M059J (cell line): ENCODE measurements at regions not wholly inside any gene's neighbourhood (a gene's known extent, or its start where the extent isn't known, plus 50 kb on each side); places are given as distances from the start of the nearest gene placed in this dataset.

ENCODE experiments used
- DNase-seq: peaks from one replicate; pipeline ENCODE4 v3.0.0-alpha.2; 2012; ENCODE audit warnings: low read depth

- DNase-seq, result peak; percentile 54
Observed at GRCh38 chr15:91521996-91522395, 331.5 kb upstream of the SLCO3A1 start.

- DNase-seq, result peak; percentile 68
Observed at GRCh38 chr15:91522605-91523332, 330.7 kb upstream of the SLCO3A1 start.

DNA sequence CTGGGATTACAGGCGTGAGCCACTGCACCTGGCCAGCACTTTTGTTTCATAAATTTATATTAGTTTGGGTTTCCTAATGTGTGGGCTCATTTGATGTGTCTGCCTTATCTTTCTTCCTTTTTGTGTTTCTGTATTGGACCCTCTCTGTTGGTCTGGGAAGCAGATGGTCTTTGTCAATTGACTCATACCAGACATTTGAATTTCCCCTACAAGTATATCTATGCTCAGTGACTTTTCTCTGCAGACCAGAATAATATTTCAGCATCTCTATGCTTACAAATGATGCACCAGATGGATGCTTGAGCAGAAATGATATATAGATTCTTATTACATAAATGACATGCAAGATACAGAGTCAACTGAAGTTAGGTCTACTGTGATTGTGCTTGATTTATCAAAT is 329.9 kb upstream of the SLCO3A1 start:
- no peak for DNase-seq

- no peak for DNase-seq
Observed at GRCh38 chr15:91524534-91524933, 329.0 kb upstream of the SLCO3A1 start.

- no peak for DNase-seq
Observed at GRCh38 chr15:91525751-91526150, 327.8 kb upstream of the SLCO3A1 start.

DNA sequence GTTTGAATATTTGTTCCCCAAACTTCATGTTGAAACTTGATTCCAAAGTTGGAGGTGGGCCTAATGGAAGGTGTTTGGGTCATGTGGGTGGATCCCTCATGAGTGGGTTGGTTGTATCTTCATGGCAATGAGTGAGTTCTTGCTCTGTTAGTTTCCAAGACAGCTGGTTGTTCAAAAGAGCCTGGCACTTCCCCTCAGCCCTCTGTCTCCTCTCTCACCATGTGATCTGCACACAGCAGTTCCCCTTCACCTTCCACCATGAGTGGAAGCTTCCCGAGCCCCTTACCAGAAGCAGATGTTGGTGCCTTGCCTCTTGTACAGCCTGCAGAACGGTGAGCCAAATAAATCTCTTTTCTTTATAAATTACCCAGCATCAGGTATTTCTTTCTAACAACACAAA is 327.1 kb upstream of the SLCO3A1 start:
- DNase-seq, result no peak

GRCh38 chr15:91528801-91529200 is 324.7 kb upstream of the SLCO3A1 start:
- DNase-seq, result no peak

GRCh38 chr15:91529534-91529933 is 324.0 kb upstream of the SLCO3A1 start:
- no peak for DNase-seq

DNA sequence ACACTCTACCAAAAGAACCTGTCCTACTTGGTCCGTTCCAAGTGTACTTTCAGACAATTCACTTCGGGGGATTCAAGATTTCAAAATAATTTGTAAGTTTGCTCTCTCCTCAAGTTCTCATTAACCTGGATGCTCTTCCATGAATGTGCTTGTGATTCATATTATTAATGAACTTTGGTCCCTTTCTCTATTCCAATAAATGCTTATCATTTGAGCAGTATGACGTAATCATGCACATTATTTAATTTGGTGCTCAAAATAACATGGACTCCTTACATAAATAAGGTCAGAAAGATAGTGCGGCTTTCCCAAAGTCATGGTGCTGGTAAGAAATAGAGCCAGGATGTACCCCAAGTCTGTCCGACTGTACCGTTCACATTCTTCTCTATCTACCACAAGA is 323.2 kb upstream of the SLCO3A1 start:
- no peak for DNase-seq

DNA sequence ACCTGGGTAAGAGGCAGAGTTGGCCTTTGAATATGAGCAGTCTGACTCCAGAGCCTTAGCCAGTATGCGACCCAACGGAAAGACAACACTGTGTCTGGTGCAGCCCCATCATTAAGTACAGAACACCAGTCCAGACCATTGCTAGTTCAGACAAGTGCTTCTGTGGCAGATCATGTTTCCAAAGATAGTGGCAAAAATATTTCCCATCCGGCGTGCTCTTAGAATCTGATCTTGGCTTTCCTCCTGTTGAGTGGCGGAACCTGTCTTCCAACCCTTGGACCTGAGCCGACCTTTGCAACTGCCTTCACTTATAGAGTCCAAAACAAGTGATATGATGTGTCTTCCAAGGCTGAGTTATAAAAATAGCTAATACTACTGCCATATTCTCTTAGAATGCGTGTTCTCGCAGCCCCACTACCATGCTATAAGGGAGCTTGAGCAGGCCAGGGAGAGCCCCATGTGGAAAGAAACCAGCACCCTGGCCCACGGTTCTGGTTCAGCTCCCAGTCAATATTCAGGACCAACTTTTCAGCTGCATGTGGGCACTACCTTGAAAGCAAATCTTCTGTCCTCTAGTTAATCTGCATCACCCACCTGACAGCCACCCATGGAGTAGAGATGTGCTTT is 322.4 kb upstream of the SLCO3A1 start:
- no peak for DNase-seq

GRCh38 chr15:91534235-91534634 is 319.3 kb upstream of the SLCO3A1 start:
- no peak for DNase-seq

- DNase-seq, result no peak
Observed at GRCh38 chr15:91534976-91535375, 318.5 kb upstream of the SLCO3A1 start.

- no peak for DNase-seq
Observed at GRCh38 chr15:91535856-91536500, 317.5 kb upstream of the SLCO3A1 start.

GRCh38 chr15:91537856-91538255 is 315.7 kb upstream of the SLCO3A1 start:
- no peak for DNase-seq

DNA sequence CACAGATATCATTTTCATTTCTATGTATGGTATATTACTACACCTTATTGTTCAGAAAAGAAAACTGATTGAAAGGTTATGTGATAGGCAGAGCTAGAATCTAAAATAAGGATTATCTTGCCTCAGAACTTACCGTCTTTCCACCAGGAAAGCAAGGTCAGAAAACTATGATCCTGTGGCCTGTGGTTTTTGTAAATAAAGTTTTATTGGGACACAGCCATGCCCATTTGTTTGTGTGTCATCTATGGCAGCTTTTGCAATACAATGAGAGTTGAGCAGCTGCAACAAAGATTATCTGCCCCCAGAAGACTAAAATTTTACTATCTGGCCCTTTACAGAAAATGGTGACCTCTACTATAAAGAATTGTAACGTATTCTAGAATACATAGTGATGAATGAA is 314.7 kb upstream of the SLCO3A1 start:
- no peak for DNase-seq

- no peak for DNase-seq
Observed at GRCh38 chr15:91541286-91541685, 312.2 kb upstream of the SLCO3A1 start.

GRCh38 chr15:91542226-91542625 is 311.3 kb upstream of the SLCO3A1 start:
- no peak for DNase-seq

GRCh38 chr15:91547356-91547755 is 306.2 kb upstream of the SLCO3A1 start:
- no peak for DNase-seq

GRCh38 chr15:91548549-91548948 is 305.0 kb upstream of the SLCO3A1 start:
- peak; percentile 52 for DNase-seq

DNA sequence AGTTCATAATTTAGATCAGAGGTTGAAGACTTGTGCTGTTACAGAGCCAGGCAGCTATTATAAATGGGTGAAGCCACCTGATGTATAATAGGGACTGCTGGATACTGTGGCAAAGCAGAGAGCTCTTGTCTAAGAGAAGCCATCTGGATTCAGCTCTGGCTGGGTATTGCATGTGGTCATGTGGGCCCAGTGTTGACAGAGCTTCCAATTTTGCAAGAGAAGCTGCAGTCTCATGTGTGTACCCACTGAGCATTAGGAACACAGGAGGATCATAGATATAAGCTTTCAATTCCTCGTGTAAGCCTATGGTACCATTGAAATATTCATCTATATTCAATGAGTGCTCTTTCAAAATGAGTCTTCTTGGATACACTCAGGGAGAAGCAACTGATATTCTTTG is 303.9 kb upstream of the SLCO3A1 start:
- no peak for DNase-seq

- no peak for DNase-seq
Observed at GRCh38 chr15:91552555-91552954, 301.0 kb upstream of the SLCO3A1 start.

GRCh38 chr15:91553196-91553854 is 300.2 kb upstream of the SLCO3A1 start:
- DNase-seq, result no peak

DNA sequence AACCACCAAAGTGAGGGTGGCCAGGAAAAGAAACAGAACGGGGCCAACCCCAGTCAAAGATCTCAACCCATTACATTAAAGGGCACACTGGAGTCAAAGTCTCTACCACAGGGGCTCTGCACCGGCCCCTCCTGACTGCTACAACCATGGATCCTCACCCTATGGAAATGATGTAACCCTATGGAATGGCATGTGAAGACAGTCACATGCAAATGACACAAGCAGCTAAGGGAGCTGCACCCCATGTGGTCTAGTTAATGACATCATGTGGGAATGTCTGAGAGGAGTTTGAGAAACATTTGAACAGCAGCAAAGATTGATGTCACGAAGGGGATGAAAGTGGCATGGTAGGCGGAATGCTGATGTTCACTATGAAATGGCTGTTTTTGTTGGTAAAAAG is 298.2 kb upstream of the SLCO3A1 start:
- DNase-seq, result no peak
